IMR-90 (cell line): ENCODE measurements at regions not wholly inside any gene's neighbourhood (a gene's known extent, or its start where the extent isn't known, plus 50 kb on each side); places are given as distances from the start of the nearest gene placed in this dataset.

Source experiments
- POLR2A ChIP-seq: IDR thresholded peaks from 2 replicates; pipeline ENCODE4 v1.6.1; 2012; ENCODE audit warnings: mild to moderate bottlenecking, low read depth, low read length
- RFX5 ChIP-seq: IDR thresholded peaks from 2 replicates; pipeline ENCODE4 v1.8.0; 2012; ENCODE audit warnings: low read depth, mild to moderate bottlenecking, low read length, moderate library complexity

DNA sequence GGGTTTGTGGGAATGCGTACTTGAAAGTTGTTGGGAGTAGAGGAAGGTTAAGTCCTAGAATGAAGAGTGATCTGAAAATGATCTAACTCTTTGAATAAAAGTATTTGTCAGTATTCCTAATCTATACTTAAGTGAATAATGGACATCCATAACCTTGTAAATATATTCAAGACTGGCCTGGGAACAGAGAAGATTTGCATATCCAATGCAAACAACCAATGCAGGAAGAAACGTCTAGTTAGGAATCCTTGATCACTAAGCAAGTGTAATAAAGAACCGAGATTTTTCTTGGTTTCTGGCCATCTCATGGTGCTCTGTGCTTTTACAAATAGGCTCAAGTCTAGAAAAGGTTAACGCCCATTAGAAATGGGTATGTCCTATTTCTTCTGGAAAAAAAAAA lies 157.1 kb downstream of the RAB11FIP2 start:
- TF ChIP-seq POLR2A = no peak
- no peak for TF ChIP-seq RFX5
